SK-N-MC (cell line): ENCODE measurements at regions not wholly inside any gene's neighbourhood (a gene's known extent, or its start where the extent isn't known, plus 50 kb on each side); places are given as distances from the start of the nearest gene placed in this dataset.

Experiments used
- EZH2 ChIP-seq: fragments of 200-600 bp; sonication (generic); IDR thresholded peaks from one replicate; pipeline ENCODE4 v1.6.1; 2017; ENCODE audit warnings: antibody characterized with exemption
- POLR2AphosphoS5 ChIP-seq: IDR thresholded peaks from 2 replicates; pipeline ENCODE4 v1.6.1; 2012; ENCODE audit warnings: mild to moderate bottlenecking, low read depth, low read length, borderline replicate concordance

DNA sequence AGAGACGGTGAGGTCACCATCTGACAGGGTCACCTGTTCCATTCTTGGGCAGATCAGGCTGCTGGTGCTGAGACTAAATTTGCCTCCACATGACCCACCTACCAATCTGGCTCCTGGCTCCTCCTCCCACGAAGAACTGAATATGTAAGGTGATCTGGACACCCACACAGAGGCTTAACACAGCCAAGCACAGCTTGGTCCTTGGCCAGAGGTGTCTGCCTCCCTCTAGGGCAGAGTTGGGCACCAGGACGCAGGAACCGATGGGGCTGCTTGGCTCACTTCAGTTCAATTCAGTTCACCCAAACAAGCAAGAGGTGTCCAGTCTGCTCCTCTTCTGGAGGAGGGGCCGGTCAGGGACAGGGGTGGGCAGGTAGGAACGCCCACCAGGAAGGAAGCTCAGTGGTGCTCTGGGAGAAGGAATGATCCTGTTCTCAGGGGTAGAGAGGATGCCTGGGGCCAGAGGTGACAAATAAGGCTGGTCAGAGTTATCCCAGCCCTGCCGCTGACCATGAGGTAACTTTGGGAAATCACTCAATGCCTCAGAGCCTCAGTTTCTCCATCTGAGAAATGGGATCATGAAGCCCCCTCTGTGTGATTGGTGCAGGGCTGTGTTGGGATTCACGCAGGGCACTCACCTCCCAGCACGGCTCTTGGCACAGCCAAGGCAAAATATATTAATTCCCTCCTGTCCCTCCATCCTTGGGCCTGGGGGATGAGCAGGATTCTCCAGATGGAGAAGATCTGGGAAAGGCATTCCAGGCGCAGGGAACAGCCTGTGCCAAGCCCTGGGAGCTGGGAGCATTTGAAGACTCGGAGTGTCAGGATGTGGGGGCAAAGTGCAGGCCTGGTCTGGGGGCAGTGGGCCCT is 284.5 kb downstream of the PTPRU start:
- TF ChIP-seq POLR2AphosphoS5 = no peak
- TF ChIP-seq EZH2 = no peak
